GM23338 (cell line): ENCODE measurements at regions not wholly inside any gene's neighbourhood (a gene's known extent, or its start where the extent isn't known, plus 50 kb on each side); places are given as distances from the start of the nearest gene placed in this dataset.

Source experiments
- ATAC-seq: fragments of 200-7000 bp; cut with Tn5 transposase; 3 replicates; pipeline ENCODE4 v1.9.1; 2020
- DNase-seq: peaks from one replicate; pipeline ENCODE4 v3.0.0-alpha.2; 2015; ENCODE audit warnings: low spot score
- H2AFZ ChIP-seq: fragments of 200-600 bp; sonication (generic); 2 replicates; pipeline ENCODE4 v1.8.0; 2016; ENCODE audit warnings: antibody characterized with exemption, mild to moderate bottlenecking, moderate library complexity
- H3F3A ChIP-seq: fragments of 200-600 bp; sonication (generic); replicated peaks from 2 replicates; pipeline ENCODE4 v1.8.0; 2017; ENCODE audit warnings: antibody characterized with exemption, mixed run types, low read depth
- H3K27ac ChIP-seq: fragments of 200-600 bp; sonication (generic); 2 replicates; pipeline ENCODE4 v1.6.1; 2016; ENCODE audit warnings: low read depth
- H3K27me3 ChIP-seq: fragments of 200-600 bp; sonication (generic); 2 replicates; pipeline ENCODE4 v1.8.0; 2016; ENCODE audit warnings: mild to moderate bottlenecking, mixed run types, moderate library complexity; ENCODE audit not compliant: insufficient read depth
- H3K36me3 ChIP-seq: fragments of 200-600 bp; sonication (generic); 2 replicates; pipeline ENCODE4 v1.8.0; 2016; ENCODE audit warnings: mild to moderate bottlenecking; ENCODE audit not compliant: insufficient read depth
- H3K4me1 ChIP-seq: fragments of 200-600 bp; sonication (generic); 2 replicates; pipeline ENCODE4 v1.8.0; 2016; ENCODE audit warnings: mild to moderate bottlenecking, moderate library complexity; ENCODE audit not compliant: insufficient read depth
- H3K4me2 ChIP-seq: fragments of 200-600 bp; sonication (generic); 2 replicates; pipeline ENCODE4 v1.7.1; 2017; ENCODE audit warnings: mixed run types
- H3K4me3 ChIP-seq: fragments of 200-600 bp; sonication (generic); 2 replicates; pipeline ENCODE4 v1.6.1; 2016; ENCODE audit warnings: mixed run types
- H3K79me2 ChIP-seq: fragments of 200-600 bp; sonication (generic); replicated peaks from 2 replicates; pipeline ENCODE4 v1.8.0; 2017; ENCODE audit warnings: mild to moderate bottlenecking; ENCODE audit not compliant: insufficient read depth
- H3K9me2 ChIP-seq: fragments of 200-600 bp; sonication (generic); 2 replicates; pipeline ENCODE4 v1.8.0; 2017; ENCODE audit not compliant: insufficient read depth
- H4K20me1 ChIP-seq: fragments of 200-600 bp; sonication (generic); replicated peaks from 2 replicates; pipeline ENCODE4 v1.8.0; 2017; ENCODE audit warnings: mild to moderate bottlenecking; ENCODE audit not compliant: insufficient read depth
- H3K27ac Mint-ChIP-seq: 2 replicates; pipeline ENCODE4 v1.8.0; 2020; ENCODE audit warnings: inconsistent platforms, mild to moderate bottlenecking, moderate library complexity, mixed read lengths
- H3K27me3 Mint-ChIP-seq: 3 replicates; pipeline ENCODE4 v1.8.0; 2022; ENCODE audit warnings: low read depth, mild to moderate bottlenecking, moderate library complexity, mixed read lengths, inconsistent platforms; ENCODE audit not compliant: insufficient read depth, poor library complexity
- H3K36me3 Mint-ChIP-seq: 3 replicates; pipeline ENCODE4 v1.8.0; 2021; ENCODE audit warnings: low read depth, mild to moderate bottlenecking, inconsistent platforms, moderate library complexity, mixed read lengths
- H3K4me1 Mint-ChIP-seq: 3 replicates; pipeline ENCODE4 v1.8.0; 2020; ENCODE audit warnings: mild to moderate bottlenecking, inconsistent platforms, mixed read lengths
- H3K4me3 Mint-ChIP-seq: 3 replicates; pipeline ENCODE4 v1.8.0; 2021; ENCODE audit warnings: moderate library complexity, mild to moderate bottlenecking, inconsistent platforms, mixed read lengths
- H3K9me3 Mint-ChIP-seq: 3 replicates; pipeline ENCODE4 v1.8.0; 2020; ENCODE audit warnings: moderate library complexity, mild to moderate bottlenecking, inconsistent platforms, mixed read lengths
- CTCF ChIP-seq, 2 experiments: fragments of 200-600 bp in 1 of 2; sonication (generic) in 1 of 2; conservative IDR thresholded peaks; 2 replicates each; pipeline versions ENCODE4 v1.5.1 to v1.6.1; 2016 to 2017; ENCODE audit warnings: antibody characterized with exemption in 2 of 2, low read depth in 2 of 2, mild to moderate bottlenecking in 2 of 2, moderate library complexity in 1 of 2
- ETS1 ChIP-seq: IDR thresholded peaks from 2 replicates; pipeline ENCODE4 v1.6.1; 2016; ENCODE audit warnings: antibody characterized with exemption
- EZH2 ChIP-seq: fragments of 200-600 bp; sonication (generic); IDR thresholded peaks from one replicate; pipeline ENCODE4 v1.8.0; 2017; ENCODE audit warnings: antibody characterized with exemption, mild to moderate bottlenecking, low read depth; ENCODE audit not compliant: unreplicated experiment
- EZH2phosphoT487 ChIP-seq: fragments of 200-600 bp; sonication (generic); IDR thresholded peaks from one replicate; pipeline ENCODE4 v1.8.1; 2018; ENCODE audit warnings: antibody characterized with exemption; ENCODE audit not compliant: unreplicated experiment
- NANOG ChIP-seq: IDR thresholded peaks from 2 replicates; pipeline ENCODE4 v1.6.1; 2016; ENCODE audit warnings: antibody characterized with exemption, borderline replicate concordance
- STAT1 ChIP-seq: IDR thresholded peaks from one replicate; pipeline ENCODE4 v1.6.1; 2016; ENCODE audit warnings: antibody characterized with exemption; ENCODE audit not compliant: unreplicated experiment
- TF ChIP-seq, protein P1 (sequence below): fragments of 250-450 bp; sonication (Bioruptor Pico); IDR thresholded peaks from 2 replicates; pipeline ENCODE4 v1.5.0; 2020; ENCODE audit warnings: mild to moderate bottlenecking, moderate library complexity

DNA sequence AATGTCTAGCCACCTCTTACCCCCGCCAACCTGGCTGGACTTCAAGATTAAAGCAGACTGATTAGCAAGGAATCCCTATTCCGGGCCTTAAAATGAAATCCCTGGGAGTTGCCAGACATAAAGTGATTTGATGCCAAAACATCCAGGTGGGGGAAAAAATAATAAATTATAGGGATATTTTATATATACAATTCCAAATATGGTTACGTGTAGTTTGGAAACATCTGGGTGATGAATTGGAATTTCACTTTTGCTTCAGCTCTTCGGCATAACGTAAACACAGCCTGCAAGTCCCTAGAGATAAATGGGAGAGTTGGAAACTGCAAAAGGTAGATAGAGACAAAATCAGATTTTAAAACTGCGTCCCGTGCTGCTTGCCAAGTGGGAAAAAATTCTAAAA lies 545.5 kb upstream of the MDFIC2 start:
- peaks cover 48% of the 10 kb centered on the region for H3K4me1 Mint-ChIP-seq
- ATAC-seq (no peak), DNase-seq (no peak)
- H3K27me3 Mint-ChIP-seq: no peaks in the 10 kb centered on the region
- Histone ChIP-seq H2AFZ (no peak overlapping the region), H3K36me3 (no peaks in the 10 kb centered on the region), H3F3A (no peaks in the 10 kb centered on the region), H3K4me1 (peaks cover 35% of the 10 kb centered on the region), H3K27ac (no peak overlapping the region), H3K27me3 (no peaks in the 10 kb centered on the region), H3K4me2 (peak overlapping the region; percentile 38), H3K79me2 (no peaks in the 10 kb centered on the region), H3K9me2 (peaks cover 8% of the 10 kb centered on the region; the same call in 1 of the 2 replicates), H4K20me1 (no peaks in the 10 kb centered on the region), H3K4me3 (no peak overlapping the region)
- H3K9me3 Mint-ChIP-seq: peaks cover 12% of the 10 kb centered on the region
- H3K4me3 Mint-ChIP-seq: no peak overlapping the region
- no peak overlapping the region for H3K27ac Mint-ChIP-seq
- H3K36me3 Mint-ChIP-seq: peaks cover 10% of the 10 kb centered on the region; the same call in 1 of the 3 replicates
- no peak for TF ChIP-seq EZH2
- TF ChIP-seq EZH2phosphoT487: no peak
- TF ChIP-seq STAT1: no peak
- no peak for TF ChIP-seq ETS1
- TF ChIP-seq CTCF (conservative IDR thresholded peaks at IDR 0.05; ENCODE audit: low read depth in 2 of 2): no peak
- TF ChIP-seq NANOG: no peak
- TF ChIP-seq, protein P1, sequence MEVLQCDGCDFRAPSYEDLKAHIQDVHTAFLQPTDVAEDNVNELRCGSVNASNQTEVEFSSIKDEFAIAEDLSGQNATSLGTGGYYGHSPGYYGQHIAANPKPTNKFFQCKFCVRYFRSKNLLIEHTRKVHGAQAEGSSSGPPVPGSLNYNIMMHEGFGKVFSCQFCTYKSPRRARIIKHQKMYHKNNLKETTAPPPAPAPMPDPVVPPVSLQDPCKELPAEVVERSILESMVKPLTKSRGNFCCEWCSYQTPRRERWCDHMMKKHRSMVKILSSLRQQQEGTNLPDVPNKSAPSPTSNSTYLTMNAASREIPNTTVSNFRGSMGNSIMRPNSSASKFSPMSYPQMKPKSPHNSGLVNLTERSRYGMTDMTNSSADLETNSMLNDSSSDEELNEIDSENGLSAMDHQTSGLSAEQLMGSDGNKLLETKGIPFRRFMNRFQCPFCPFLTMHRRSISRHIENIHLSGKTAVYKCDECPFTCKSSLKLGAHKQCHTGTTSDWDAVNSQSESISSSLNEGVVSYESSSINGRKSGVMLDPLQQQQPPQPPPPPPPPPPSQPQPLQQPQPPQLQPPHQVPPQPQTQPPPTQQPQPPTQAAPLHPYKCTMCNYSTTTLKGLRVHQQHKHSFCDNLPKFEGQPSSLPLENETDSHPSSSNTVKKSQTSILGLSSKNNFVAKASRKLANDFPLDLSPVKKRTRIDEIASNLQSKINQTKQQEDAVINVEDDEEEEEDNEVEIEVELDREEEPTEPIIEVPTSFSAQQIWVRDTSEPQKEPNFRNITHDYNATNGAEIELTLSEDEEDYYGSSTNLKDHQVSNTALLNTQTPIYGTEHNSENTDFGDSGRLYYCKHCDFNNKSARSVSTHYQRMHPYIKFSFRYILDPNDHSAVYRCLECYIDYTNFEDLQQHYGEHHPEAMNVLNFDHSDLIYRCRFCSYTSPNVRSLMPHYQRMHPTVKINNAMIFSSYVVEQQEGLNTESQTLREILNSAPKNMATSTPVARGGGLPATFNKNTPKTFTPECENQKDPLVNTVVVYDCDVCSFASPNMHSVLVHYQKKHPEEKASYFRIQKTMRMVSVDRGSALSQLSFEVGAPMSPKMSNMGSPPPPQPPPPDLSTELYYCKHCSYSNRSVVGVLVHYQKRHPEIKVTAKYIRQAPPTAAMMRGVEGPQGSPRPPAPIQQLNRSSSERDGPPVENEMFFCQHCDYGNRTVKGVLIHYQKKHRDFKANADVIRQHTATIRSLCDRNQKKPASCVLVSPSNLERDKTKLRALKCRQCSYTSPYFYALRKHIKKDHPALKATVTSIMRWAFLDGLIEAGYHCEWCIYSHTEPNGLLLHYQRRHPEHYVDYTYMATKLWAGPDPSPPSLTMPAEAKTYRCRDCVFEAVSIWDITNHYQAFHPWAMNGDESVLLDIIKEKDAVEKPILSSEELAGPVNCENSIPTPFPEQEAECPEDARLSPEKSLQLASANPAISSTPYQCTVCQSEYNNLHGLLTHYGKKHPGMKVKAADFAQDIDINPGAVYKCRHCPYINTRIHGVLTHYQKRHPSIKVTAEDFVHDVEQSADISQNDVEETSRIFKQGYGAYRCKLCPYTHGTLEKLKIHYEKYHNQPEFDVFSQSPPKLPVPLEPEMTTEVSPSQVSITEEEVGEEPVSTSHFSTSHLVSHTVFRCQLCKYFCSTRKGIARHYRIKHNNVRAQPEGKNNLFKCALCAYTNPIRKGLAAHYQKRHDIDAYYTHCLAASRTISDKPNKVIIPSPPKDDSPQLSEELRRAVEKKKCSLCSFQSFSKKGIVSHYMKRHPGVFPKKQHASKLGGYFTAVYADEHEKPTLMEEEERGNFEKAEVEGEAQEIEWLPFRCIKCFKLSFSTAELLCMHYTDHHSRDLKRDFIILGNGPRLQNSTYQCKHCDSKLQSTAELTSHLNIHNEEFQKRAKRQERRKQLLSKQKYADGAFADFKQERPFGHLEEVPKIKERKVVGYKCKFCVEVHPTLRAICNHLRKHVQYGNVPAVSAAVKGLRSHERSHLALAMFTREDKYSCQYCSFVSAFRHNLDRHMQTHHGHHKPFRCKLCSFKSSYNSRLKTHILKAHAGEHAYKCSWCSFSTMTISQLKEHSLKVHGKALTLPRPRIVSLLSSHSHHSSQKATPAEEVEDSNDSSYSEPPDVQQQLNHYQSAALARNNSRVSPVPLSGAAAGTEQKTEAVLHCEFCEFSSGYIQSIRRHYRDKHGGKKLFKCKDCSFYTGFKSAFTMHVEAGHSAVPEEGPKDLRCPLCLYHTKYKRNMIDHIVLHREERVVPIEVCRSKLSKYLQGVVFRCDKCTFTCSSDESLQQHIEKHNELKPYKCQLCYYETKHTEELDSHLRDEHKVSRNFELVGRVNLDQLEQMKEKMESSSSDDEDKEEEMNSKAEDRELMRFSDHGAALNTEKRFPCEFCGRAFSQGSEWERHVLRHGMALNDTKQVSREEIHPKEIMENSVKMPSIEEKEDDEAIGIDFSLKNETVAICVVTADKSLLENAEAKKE (CRISPR knock-in tag): no peak
